ENCODE measurements at regions not wholly inside any gene's neighbourhood (a gene's known extent, or its start where the extent isn't known, plus 50 kb on each side); places are given as distances from the start of the nearest gene placed in this dataset.
A peak's percentile ranks its signal among the peaks of the same experiment; 100 is the strongest.

- TF ChIP-seq, protein P1, sequence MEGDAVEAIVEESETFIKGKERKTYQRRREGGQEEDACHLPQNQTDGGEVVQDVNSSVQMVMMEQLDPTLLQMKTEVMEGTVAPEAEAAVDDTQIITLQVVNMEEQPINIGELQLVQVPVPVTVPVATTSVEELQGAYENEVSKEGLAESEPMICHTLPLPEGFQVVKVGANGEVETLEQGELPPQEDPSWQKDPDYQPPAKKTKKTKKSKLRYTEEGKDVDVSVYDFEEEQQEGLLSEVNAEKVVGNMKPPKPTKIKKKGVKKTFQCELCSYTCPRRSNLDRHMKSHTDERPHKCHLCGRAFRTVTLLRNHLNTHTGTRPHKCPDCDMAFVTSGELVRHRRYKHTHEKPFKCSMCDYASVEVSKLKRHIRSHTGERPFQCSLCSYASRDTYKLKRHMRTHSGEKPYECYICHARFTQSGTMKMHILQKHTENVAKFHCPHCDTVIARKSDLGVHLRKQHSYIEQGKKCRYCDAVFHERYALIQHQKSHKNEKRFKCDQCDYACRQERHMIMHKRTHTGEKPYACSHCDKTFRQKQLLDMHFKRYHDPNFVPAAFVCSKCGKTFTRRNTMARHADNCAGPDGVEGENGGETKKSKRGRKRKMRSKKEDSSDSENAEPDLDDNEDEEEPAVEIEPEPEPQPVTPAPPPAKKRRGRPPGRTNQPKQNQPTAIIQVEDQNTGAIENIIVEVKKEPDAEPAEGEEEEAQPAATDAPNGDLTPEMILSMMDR (IDR thresholded peaks at IDR 0.05; ENCODE audit: control insufficient read depth, extremely low read depth, insufficient read depth), result no peak
- DNase-seq (ENCODE audit: low read depth), result no peak
- H3K4me3 ChIP-seq (ENCODE audit: low read depth, low read length), result no peak overlapping the region
Measured at GRCh38 chr5:69019668-69020375, 74.0 kb upstream of the SLC30A5 start.

DNA sequence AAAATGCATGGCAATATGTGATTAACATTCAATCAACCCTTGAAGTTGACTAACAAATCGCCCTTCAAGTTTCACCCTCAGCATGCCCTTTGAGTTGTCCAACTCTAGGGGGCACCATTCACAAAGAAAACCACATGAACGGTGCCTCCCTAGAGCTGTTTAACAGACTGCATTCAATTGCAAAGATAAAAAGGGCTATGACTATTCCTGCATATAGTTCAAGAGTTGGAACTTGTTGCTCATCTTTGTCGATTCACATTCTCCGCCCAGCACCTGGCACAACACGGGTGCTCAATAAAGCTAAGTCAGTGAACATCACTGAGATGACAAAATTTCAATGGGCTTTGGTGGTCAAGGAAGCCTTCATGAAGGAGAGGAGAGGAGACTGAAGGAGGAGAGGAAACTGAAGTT is 69.6 kb upstream of the SLC30A5 start:
- DNase-seq (ENCODE audit: low read depth), result no peak
- H3K4me3 ChIP-seq (ENCODE audit: low read depth, low read length), result no peak overlapping the region
- TF ChIP-seq, protein P1 (IDR thresholded peaks at IDR 0.05; ENCODE audit: control insufficient read depth, extremely low read depth, insufficient read depth), result peak; percentile 82

- H3K4me3 ChIP-seq (ENCODE audit: low read depth, low read length), result no peak overlapping the region
- DNase-seq (ENCODE audit: low read depth), result no peak
- TF ChIP-seq, protein P1 (IDR thresholded peaks at IDR 0.05; ENCODE audit: control insufficient read depth, extremely low read depth, insufficient read depth), result no peak
Measured at GRCh38 chr5:69029292-69029691, 64.5 kb upstream of the SLC30A5 start.

GRCh38 chr5:69030358-69031062 is 63.3 kb upstream of the SLC30A5 start:
- TF ChIP-seq, protein P1 (IDR thresholded peaks at IDR 0.05; ENCODE audit: control insufficient read depth, extremely low read depth, insufficient read depth), result no peak
- DNase-seq (ENCODE audit: low read depth), result peak; percentile 75
- H3K4me3 ChIP-seq (ENCODE audit: low read depth, low read length), result no peak overlapping the region

DNA sequence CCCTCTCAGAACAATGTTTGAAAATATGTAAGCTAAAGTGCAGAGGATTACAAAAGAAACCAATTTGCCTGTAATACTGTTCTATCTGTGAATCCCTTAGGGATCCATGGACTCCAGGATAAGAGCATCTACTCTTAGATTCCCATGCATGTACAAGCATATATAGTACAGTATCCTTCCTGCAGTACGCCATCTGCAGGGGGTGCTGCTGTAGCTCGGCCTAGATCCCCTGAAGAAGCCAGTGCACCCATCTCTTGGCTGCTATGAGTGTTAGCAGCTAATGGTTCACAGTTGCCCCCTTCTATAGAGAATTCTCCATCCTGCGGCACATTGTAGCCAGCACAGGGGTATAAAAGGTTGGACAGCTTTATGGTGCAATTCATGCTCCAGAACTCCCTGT is 61.8 kb upstream of the SLC30A5 start:
- no peak overlapping the region for H3K4me3 ChIP-seq (ENCODE audit: low read depth, low read length)
- no peak for DNase-seq (ENCODE audit: low read depth)
- TF ChIP-seq, protein P1 (IDR thresholded peaks at IDR 0.05; ENCODE audit: control insufficient read depth, extremely low read depth, insufficient read depth), result no peak

DNA sequence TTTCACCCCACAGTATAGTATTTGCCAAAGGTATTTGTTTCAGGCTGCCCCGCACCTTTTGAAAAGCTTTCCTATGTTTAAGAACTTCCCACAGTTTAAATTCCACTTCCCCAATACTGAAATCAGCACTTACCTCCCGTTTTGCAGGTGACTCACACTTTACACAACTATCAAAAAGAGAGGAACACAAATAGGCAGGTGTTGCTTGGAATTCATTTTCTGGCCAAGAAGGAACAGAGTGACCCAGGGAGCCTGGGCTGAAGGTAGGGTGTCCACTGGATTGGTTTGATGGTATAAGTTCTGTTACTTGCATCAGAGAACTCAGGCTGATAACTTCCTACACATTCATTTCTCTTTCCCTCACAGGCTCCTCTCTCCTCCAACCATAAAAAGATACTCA is 60.1 kb upstream of the SLC30A5 start:
- no peak overlapping the region for H3K4me3 ChIP-seq (ENCODE audit: low read depth, low read length)

More for the DNA sequence above, 60.1 kb upstream of the SLC30A5 start:
- TF ChIP-seq, protein P1 (IDR thresholded peaks at IDR 0.05; ENCODE audit: control insufficient read depth, extremely low read depth, insufficient read depth), result no peak
- DNase-seq (ENCODE audit: low read depth), result no peak
